Left lung (tissue), 4 donors: ENCODE measurements at regions not wholly inside any gene's neighbourhood (a gene's known extent, or its start where the extent isn't known, plus 50 kb on each side); places are given as distances from the start of the nearest gene placed in this dataset.

Source experiments
- ATAC-seq: fragments of 200-7000 bp; cut with Tn5 transposase; one replicate; pipeline ENCODE4 v1.9.1; 2020; ENCODE audit warnings: moderate library complexity
- DNase-seq, 4 donors: peaks; one replicate each; pipeline ENCODE4 v3.0.0-alpha.2; 2013 to 2020
- H3K27ac ChIP-seq, 2 donors: fragments of 200-600 bp; sonication (generic) in 1 of 2; one replicate each; pipeline versions ENCODE4 v1.5.0 to v1.8.0; 2020 to 2021
- H3K27me3 ChIP-seq, 2 donors: fragments of 200-600 bp; sonication (generic) in 1 of 2; one replicate each; pipeline versions ENCODE4 v1.5.0 to v1.8.0; 2020 to 2021
- H3K36me3 ChIP-seq, 2 donors: fragments of 200-600 bp; sonication (generic) in 1 of 2; one replicate each; pipeline versions ENCODE4 v1.5.0 to v1.8.0; 2020 to 2021
- H3K4me1 ChIP-seq, 2 donors: fragments of 200-600 bp; one replicate each; pipeline ENCODE4 v1.8.0; 2021
- H3K4me3 ChIP-seq, 2 donors: fragments of 200-600 bp; sonication (generic) in 1 of 2; one replicate each; pipeline versions ENCODE4 v1.5.0 to v1.8.0; 2020 to 2021; ENCODE audit warnings: mild to moderate bottlenecking in 1 of 2
- H3K9me3 ChIP-seq, 2 donors: fragments of 200-600 bp; sonication (generic) in 1 of 2; one replicate each; pipeline versions ENCODE4 v1.5.0 to v1.8.0; 2020 to 2021
- CTCF ChIP-seq, 2 donors: fragments of 200-600 bp; sonication (generic) in 1 of 2; IDR thresholded peaks; one replicate each; pipeline versions ENCODE4 v1.5.0 to v1.8.0; 2021; ENCODE audit warnings: antibody characterized with exemption in 2 of 2
- intact Hi-C, 2 donors: fragments of 100-400 bp; cut with DNase I; formaldehyde crosslinking; loops; one replicate each; pipeline versions ENCODE4 v1.11.2 to v1.14.2; 2022
- donor health status: DM: no; HTN: yes; CAD: no.
- donor health status: DM: no; HTN: no; CAD: no.

- Histone ChIP-seq H3K27ac (no peak overlapping the region), H3K9me3 (peaks cover 0 to 3% of the 10 kb centered on the region in 2 donors), H3K4me1 (no peaks in the 10 kb centered on the region), H3K27me3 (no peaks in the 10 kb centered on the region), H3K36me3 (no peaks in the 10 kb centered on the region), H3K4me3 (no peak overlapping the region)
- intact Hi-C loops: no loop called here
- DNase-seq: no peak
- no peak for TF ChIP-seq CTCF (IDR thresholded peaks at IDR 0.05)
- ATAC-seq: no peak
Measured at GRCh38 chr15:46526726-46527110, 891.9 kb downstream of the SQOR start.

GRCh38 chr15:46543626-46544025 lies 908.8 kb downstream of the SQOR start:
- no peak for TF ChIP-seq CTCF (IDR thresholded peaks at IDR 0.05)
- no peak for DNase-seq
- no peak overlapping the region for H3K27ac ChIP-seq
- no peaks in the 10 kb centered on the region for H3K27me3 ChIP-seq
- H3K4me3 ChIP-seq: no peak overlapping the region
- peaks cover 0 to 9% of the 10 kb centered on the region in 2 donors for H3K9me3 ChIP-seq
- H3K4me1 ChIP-seq: no peaks in the 10 kb centered on the region
- intact Hi-C loops: no loop called here
- ATAC-seq: no peak
- H3K36me3 ChIP-seq: no peaks in the 10 kb centered on the region

GRCh38 chr15:46548989-46549388 lies 914.2 kb downstream of the SQOR start:
- DNase-seq: no peak
- no peaks in the 10 kb centered on the region for H3K36me3 ChIP-seq
- no peak overlapping the region for H3K27ac ChIP-seq
- TF ChIP-seq CTCF (IDR thresholded peaks at IDR 0.05): no peak
- no peak overlapping the region for H3K4me3 ChIP-seq
- intact Hi-C loops: no loop called here
- H3K27me3 ChIP-seq: no peaks in the 10 kb centered on the region
- ATAC-seq: no peak
- no peaks in the 10 kb centered on the region for H3K4me1 ChIP-seq
- peaks cover 0 to 5% of the 10 kb centered on the region in 2 donors for H3K9me3 ChIP-seq

GRCh38 chr15:46552316-46552715 lies 917.5 kb downstream of the SQOR start:
- intact Hi-C loops: no loop called here
- DNase-seq: no peak
- Histone ChIP-seq H3K36me3 (no peaks in the 10 kb centered on the region), H3K9me3 (peaks cover 0 to 5% of the 10 kb centered on the region in 2 donors), H3K4me3 (no peak overlapping the region), H3K27me3 (no peaks in the 10 kb centered on the region), H3K4me1 (no peaks in the 10 kb centered on the region), H3K27ac (no peak overlapping the region)
- no peak for ATAC-seq
- TF ChIP-seq CTCF (IDR thresholded peaks at IDR 0.05): no peak

- Histone ChIP-seq H3K9me3 (peaks cover 0 to 5% of the 10 kb centered on the region in 2 donors), H3K27ac (no peak overlapping the region), H3K4me1 (no peaks in the 10 kb centered on the region), H3K27me3 (no peaks in the 10 kb centered on the region), H3K36me3 (no peaks in the 10 kb centered on the region), H3K4me3 (no peak overlapping the region)
- intact Hi-C loops: no loop called here
- DNase-seq: no peak
- no peak for TF ChIP-seq CTCF (IDR thresholded peaks at IDR 0.05)
- no peak for ATAC-seq
Measured at GRCh38 chr15:46555547-46555946, 920.7 kb downstream of the SQOR start.
